ENCODE measurements at regions not wholly inside any gene's neighbourhood (a gene's known extent, or its start where the extent isn't known, plus 50 kb on each side); places are given as distances from the start of the nearest gene placed in this dataset.

DNA sequence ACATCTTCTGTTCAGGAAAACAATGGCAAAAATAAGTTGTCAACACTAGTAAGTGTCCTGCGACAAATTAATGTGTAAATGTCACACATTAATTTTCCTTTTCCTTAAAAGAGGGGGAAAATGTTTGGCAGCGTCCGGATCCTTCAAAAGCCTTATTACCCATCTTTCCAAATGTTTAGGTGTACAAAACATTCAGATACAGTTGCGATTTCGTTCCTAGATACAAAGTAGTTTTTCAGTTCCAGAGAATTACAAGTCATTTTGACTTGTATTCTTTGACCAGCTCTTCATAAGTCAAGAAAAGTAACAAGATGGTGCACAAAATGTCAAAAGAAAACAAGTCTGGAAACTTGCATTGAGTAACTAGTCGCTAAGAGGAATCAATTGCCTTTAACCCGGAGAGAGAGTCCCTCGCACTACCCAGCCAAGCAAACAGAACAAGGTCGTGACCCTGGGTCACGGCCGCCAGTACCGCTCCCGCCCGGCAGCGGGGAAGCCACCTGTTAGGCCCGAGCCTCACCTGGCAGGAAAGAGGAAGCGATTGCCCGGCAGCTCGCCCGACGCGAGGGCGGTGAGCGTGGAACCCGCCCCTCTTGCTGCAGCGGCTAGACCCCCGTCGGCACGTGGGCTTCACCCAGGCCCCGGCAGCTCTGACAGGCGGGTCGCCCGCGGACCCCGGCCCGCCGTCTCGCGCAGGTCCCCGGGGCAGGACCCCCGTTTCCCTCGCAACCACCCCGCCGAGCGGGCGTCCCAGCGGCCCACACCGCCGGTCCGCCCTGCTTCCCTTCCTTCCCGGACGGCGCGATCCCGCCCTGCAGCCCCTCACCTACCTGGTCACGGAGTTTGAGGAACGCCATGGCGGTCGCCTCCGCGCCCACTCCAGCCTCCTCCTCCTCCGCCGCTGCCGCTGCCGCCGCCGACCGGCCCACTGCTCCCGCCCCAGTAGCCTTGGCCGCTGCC lies 61.0 kb upstream of the ANKRD28 start:
- TF ChIP-seq CTCF (IDR thresholded peaks at IDR 0.05), result peak in 1 of 3 donors; percentile 30
- TF ChIP-seq POLR2A (IDR thresholded peaks at IDR 0.05), result no peak
- TF ChIP-seq EP300 (IDR thresholded peaks at IDR 0.05), result no peak
